Fibroblast of lung (primary cell): ENCODE measurements at regions not wholly inside any gene's neighbourhood (a gene's known extent, or its start where the extent isn't known, plus 50 kb on each side); places are given as distances from the start of the nearest gene placed in this dataset.

Experiments used
- DNase-seq, 2 donors: peaks; one replicate each; pipeline versions ENCODE4 v3.0.0 to v3.0.0-alpha.2; 2010; ENCODE audit warnings: low read depth in 2 of 2
- H2AFZ ChIP-seq: 2 replicates; pipeline ENCODE4 v1.5.1; 2012; ENCODE audit warnings: low read length, control low read depth, inconsistent platforms
- H3K27ac ChIP-seq: 2 replicates; pipeline ENCODE4 v1.5.1; 2011; ENCODE audit warnings: low read length, control low read depth; ENCODE audit not compliant: insufficient read depth
- H3K27me3 ChIP-seq: 2 replicates; pipeline ENCODE4 v1.5.1; 2011; ENCODE audit warnings: mild to moderate bottlenecking, low read length; ENCODE audit not compliant: control insufficient read depth, insufficient read depth
- H3K36me3 ChIP-seq: 2 replicates; pipeline ENCODE4 v1.5.1; 2011; ENCODE audit warnings: low read length; ENCODE audit not compliant: control insufficient read depth, insufficient read depth
- H3K4me1 ChIP-seq: 2 replicates; pipeline ENCODE4 v1.5.1; 2011; ENCODE audit warnings: low read length; ENCODE audit not compliant: control insufficient read depth, insufficient read depth; ENCODE audit errors: extremely low read depth
- H3K4me2 ChIP-seq: 2 replicates; pipeline ENCODE4 v1.5.1; 2011; ENCODE audit warnings: low read length, control low read depth; ENCODE audit not compliant: insufficient read depth; ENCODE audit errors: extremely low read depth
- H3K4me3 ChIP-seq, 4 experiments: fragments of 200-600 bp in 1 of 4; sonication (generic) in 1 of 4; replicated peaks in 1 of 4; 2 replicates each; pipeline ENCODE4 v1.5.1; 2011 to 2016; ENCODE audit warnings: low read length in 4 of 4, low read depth in 3 of 4, mild to moderate bottlenecking in 3 of 4, control low read depth in 2 of 4, inconsistent platforms in 1 of 4, mixed read lengths in 1 of 4; ENCODE audit not compliant: insufficient read depth in 1 of 4; ENCODE audit errors: control extremely low read depth in 1 of 4
- H3K79me2 ChIP-seq: 2 replicates; pipeline ENCODE4 v1.5.1; 2012; ENCODE audit warnings: mild to moderate bottlenecking, low read length, inconsistent platforms; ENCODE audit not compliant: control insufficient read depth, insufficient read depth
- H3K9ac ChIP-seq: 2 replicates; pipeline ENCODE4 v1.5.1; 2011; ENCODE audit warnings: mild to moderate bottlenecking, low read length, control low read depth; ENCODE audit not compliant: insufficient read depth
- H3K9me3 ChIP-seq: 2 replicates; pipeline ENCODE4 v1.5.1; 2012; ENCODE audit warnings: low read depth, low read length; ENCODE audit not compliant: control insufficient read depth, insufficient read depth
- H4K20me1 ChIP-seq: 2 replicates; pipeline ENCODE4 v1.5.1; 2011; ENCODE audit warnings: low read length; ENCODE audit not compliant: control insufficient read depth, insufficient read depth; ENCODE audit errors: extremely low read depth
- CTCF ChIP-seq, 2 donors: IDR thresholded peaks in 1 of 2; conservative IDR thresholded peaks in 1 of 2; 1 replicate in 1 of 2; 2 replicates in 1 of 2; pipeline ENCODE4 v1.5.1; 2011 to 2012; ENCODE audit warnings: low read length in 2 of 2, control low read depth in 1 of 2, inconsistent platforms in 1 of 2, low read depth in 1 of 2, mild to moderate bottlenecking in 1 of 2
- EZH2 ChIP-seq: IDR thresholded peaks from 2 replicates; pipeline ENCODE4 v1.5.1; 2012; ENCODE audit warnings: low read length, control low read depth, mild to moderate bottlenecking; ENCODE audit errors: missing control alignments

DNA sequence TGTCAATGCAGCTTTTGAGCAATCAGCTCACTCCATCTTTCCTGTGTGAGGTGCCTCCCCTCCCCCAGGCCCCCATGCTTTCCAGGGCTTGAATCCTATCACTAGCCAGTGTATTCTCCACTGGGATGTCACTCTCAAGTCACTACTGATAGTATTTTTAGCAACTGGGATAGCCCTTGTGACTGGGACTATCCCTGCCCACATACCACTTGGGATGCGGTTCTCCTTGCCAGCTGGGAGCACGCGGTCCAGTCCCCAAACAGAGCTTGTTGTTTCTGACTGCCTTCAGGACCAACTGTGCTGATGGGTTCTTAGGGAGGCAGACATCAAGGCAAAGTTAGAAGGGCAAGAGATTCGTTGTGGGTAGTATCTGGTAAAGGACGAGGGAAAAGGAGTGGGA, 134.9 kb downstream of the FAM161A start:
- H4K20me1 ChIP-seq, result no peaks in the 10 kb centered on the region
- TF ChIP-seq CTCF (conservative IDR thresholded peaks at IDR 0.05 in 1 of 2, IDR thresholded peaks at IDR 0.05 in 1 of 2; ENCODE audit: low read depth in 1 of 2, low read length in 2 of 2) (no peak), EZH2 (no peak)
- H3K79me2 ChIP-seq, result no peaks in the 10 kb centered on the region
- H3K4me2 ChIP-seq, result no peak overlapping the region
- no peaks in the 10 kb centered on the region for H3K9me3 ChIP-seq
- H3K9ac ChIP-seq, result no peak overlapping the region
- no peak for DNase-seq
- H3K4me1 ChIP-seq, result no peaks in the 10 kb centered on the region
- H3K27me3 ChIP-seq, result no peaks in the 10 kb centered on the region
- no peak overlapping the region for H3K27ac ChIP-seq
- no peak overlapping the region for H3K4me3 ChIP-seq
- no peaks in the 10 kb centered on the region for H3K36me3 ChIP-seq
- no peak overlapping the region for H2AFZ ChIP-seq

DNA sequence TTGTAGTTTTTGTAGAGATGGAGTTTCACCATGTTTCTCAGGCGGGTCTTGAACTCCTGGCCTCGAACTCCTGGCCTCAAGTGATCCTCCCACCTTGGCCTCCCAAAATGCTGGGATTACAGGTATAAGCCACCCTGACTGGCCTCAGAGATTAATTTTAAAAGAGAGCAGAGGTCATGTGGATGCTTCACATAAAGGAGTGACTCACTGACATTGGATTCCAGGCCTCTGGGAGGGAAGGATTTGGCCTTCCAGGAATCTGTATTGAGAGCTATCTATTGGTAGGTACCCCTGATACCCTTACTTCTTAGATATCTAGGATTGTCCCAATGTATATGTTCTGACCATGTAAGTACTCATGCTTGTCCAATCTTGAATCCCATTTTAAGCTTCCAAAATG, 138.4 kb downstream of the FAM161A start:
- Histone ChIP-seq H3K27ac (no peak overlapping the region), H3K4me1 (no peaks in the 10 kb centered on the region), H3K36me3 (no peaks in the 10 kb centered on the region), H2AFZ (no peak overlapping the region), H4K20me1 (no peaks in the 10 kb centered on the region), H3K9ac (no peak overlapping the region), H3K79me2 (no peaks in the 10 kb centered on the region), H3K9me3 (no peaks in the 10 kb centered on the region), H3K4me3 (no peak overlapping the region), H3K4me2 (no peak overlapping the region), H3K27me3 (no peaks in the 10 kb centered on the region)
- DNase-seq, result no peak
- no peak for TF ChIP-seq CTCF (conservative IDR thresholded peaks at IDR 0.05 in 1 of 2, IDR thresholded peaks at IDR 0.05 in 1 of 2; ENCODE audit: low read depth in 1 of 2, low read length in 2 of 2)
- TF ChIP-seq EZH2, result no peak

GRCh38 chr2:61714210-61714609, 139.7 kb downstream of the FAM161A start:
- H2AFZ ChIP-seq, result no peak overlapping the region
- no peaks in the 10 kb centered on the region for H3K4me1 ChIP-seq
- TF ChIP-seq EZH2 (no peak), CTCF (conservative IDR thresholded peaks at IDR 0.05 in 1 of 2, IDR thresholded peaks at IDR 0.05 in 1 of 2; ENCODE audit: low read depth in 1 of 2, low read length in 2 of 2) (no peak)
- no peaks in the 10 kb centered on the region for H3K79me2 ChIP-seq
- H3K4me2 ChIP-seq, result no peak overlapping the region
- no peak overlapping the region for H3K4me3 ChIP-seq
- H3K27me3 ChIP-seq, result no peaks in the 10 kb centered on the region
- no peak overlapping the region for H3K9ac ChIP-seq
- H4K20me1 ChIP-seq, result no peaks in the 10 kb centered on the region
- H3K36me3 ChIP-seq, result no peaks in the 10 kb centered on the region
- H3K27ac ChIP-seq, result no peak overlapping the region
- H3K9me3 ChIP-seq, result no peaks in the 10 kb centered on the region
- DNase-seq, result no peak
